ENCODE measurements at regions not wholly inside any gene's neighbourhood (a gene's known extent, or its start where the extent isn't known, plus 50 kb on each side); places are given as distances from the start of the nearest gene placed in this dataset.

- no peak for TF ChIP-seq CTCF (IDR thresholded peaks at IDR 0.05)
- no peak for TF ChIP-seq POLR2A (IDR thresholded peaks at IDR 0.05)
These were observed 336.0 kb upstream of the DEFB115 start for GRCh38 chr20:30921286-30922071.

All from Peyer's patch (tissue), 4 donors.